Ovary (tissue), 7 donors: ENCODE measurements at regions not wholly inside any gene's neighbourhood (a gene's known extent, or its start where the extent isn't known, plus 50 kb on each side); places are given as distances from the start of the nearest gene placed in this dataset.

ENCODE experiments used
- DNase-seq, 5 donors: peaks; one replicate each; pipeline ENCODE4 v3.0.0-alpha.2; 2019 to 2020
- H3K27ac ChIP-seq, 2 donors: fragments of 200-600 bp; one replicate each; pipeline versions ENCODE4 v1.5.1 to v1.8.0; 2019 to 2022
- H3K27me3 ChIP-seq: fragments of 200-600 bp; one replicate; pipeline ENCODE4 v1.8.0; 2022
- H3K36me3 ChIP-seq: fragments of 200-600 bp; sonication (generic); one replicate; pipeline ENCODE4 v1.5.1; 2019
- H3K4me1 ChIP-seq: one replicate; pipeline ENCODE4 v1.8.1; 2013; ENCODE audit warnings: mild to moderate bottlenecking, moderate library complexity; ENCODE audit not compliant: insufficient read depth
- H3K4me3 ChIP-seq: fragments of 200-600 bp; sonication (generic); one replicate; pipeline ENCODE4 v1.5.1; 2017
- H3K9me3 ChIP-seq, 2 donors: fragments of 200-600 bp in 1 of 2; sonication (generic) in 1 of 2; one replicate each; pipeline versions ENCODE4 v1.5.1 to v1.8.1; 2013 to 2019; ENCODE audit warnings: mild to moderate bottlenecking in 1 of 2, moderate library complexity in 1 of 2
- CTCF ChIP-seq, 3 donors: fragments of 450-650 bp in 2 of 3; fragments of 200-600 bp in 1 of 3; IDR thresholded peaks; one replicate each; pipeline versions ENCODE4 v1.5.1 to v1.8.0; 2016 to 2022; ENCODE audit warnings: antibody characterized with exemption in 3 of 3, mild to moderate bottlenecking in 1 of 3
- EP300 ChIP-seq: sonication (generic); formaldehyde crosslinking; IDR thresholded peaks from one replicate; pipeline ENCODE4 v1.6.1; 2017; ENCODE audit warnings: antibody characterized with exemption
- POLR2A ChIP-seq: fragments of 450-650 bp; IDR thresholded peaks from one replicate; pipeline ENCODE4 v1.6.1; 2017; ENCODE audit warnings: antibody characterized with exemption, mild to moderate bottlenecking, moderate library complexity
- WGBS, 3 donors: extraction: QIAGEN DNeasy Blood & Tissue Kit in 1 of 3; methylation state at CpG; one replicate each; pipeline versions ENCODE4 v1.1.5 to v1.1.7; 2013 to 2017; 5-methylcytosine and 5-hydroxymethylcytosine counted together
- intact Hi-C, 4 donors: fragments of 100-400 bp; cut with DNase I; formaldehyde crosslinking; loops; one replicate each; pipeline versions ENCODE4 v1.11.0 to v1.15.1; 2022 to 2023
- donor health status: DM: no; HTN: no; CAD: no; lungs with moderate emphysema.
- donor health status: DM: no; HTN: no; CAD: no.
- donor health status: Bipolar disorder and iron deficiency.
- donor health status: DM: no; HTN: no; CAD: no.
- donor health status: DM: yes; HTN: yes; CAD: no.

DNA sequence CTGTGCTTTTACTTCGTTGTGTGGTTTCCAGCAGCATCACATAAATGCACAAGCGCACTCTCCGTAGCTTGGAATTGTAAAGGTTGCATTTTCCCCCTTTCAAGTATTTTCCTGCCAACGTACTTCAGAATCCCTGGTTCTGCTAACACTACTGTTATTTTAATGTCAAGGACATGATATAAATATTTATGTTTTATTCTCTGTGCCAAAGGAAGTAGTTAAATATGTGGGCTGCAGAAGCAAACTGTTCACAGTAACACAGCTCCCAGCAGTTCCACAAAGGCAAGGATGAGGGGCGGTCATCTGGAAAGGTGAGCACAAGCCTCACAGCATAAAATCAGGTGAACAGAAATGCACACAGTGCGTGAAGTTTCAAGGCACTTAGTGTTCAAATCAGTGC is 85.3 kb upstream of the PDE10A start:
- Histone ChIP-seq H3K27me3 (no peaks in the 10 kb centered on the region), H3K4me1 (peaks cover 2% of the 10 kb centered on the region), H3K9me3 (no peaks in the 10 kb centered on the region), H3K4me3 (no peak overlapping the region), H3K36me3 (no peaks in the 10 kb centered on the region), H3K27ac (no peak overlapping the region)
- TF ChIP-seq EP300 (no peak), CTCF (IDR thresholded peaks at IDR 0.05) (no peak), POLR2A (no peak)
- DNase-seq = no peak
- intact Hi-C loops = no loop called here
- WGBS, 3 donors = 18 to 45% (median 26%) methylated on average over 6 of the region's 6 CpGs

GRCh38 chr6:165747963-165748362 is 84.9 kb upstream of the PDE10A start:
- TF ChIP-seq CTCF (IDR thresholded peaks at IDR 0.05) = no peak
- no peak for TF ChIP-seq POLR2A
- no peak for TF ChIP-seq EP300
- intact Hi-C loops = no loop called here
- H3K4me1 ChIP-seq = peaks cover 2% of the 10 kb centered on the region

GRCh38 chr6:165746331-165746730 is 83.3 kb upstream of the PDE10A start:
- WGBS, 3 donors = 91 to 94% (median 93%) methylated on average over 9 of the region's 9 CpGs
- no peaks in the 10 kb centered on the region for H3K9me3 ChIP-seq
- peaks cover 2% of the 10 kb centered on the region for H3K4me1 ChIP-seq
- H3K27me3 ChIP-seq = no peaks in the 10 kb centered on the region
- TF ChIP-seq EP300 = no peak
- TF ChIP-seq POLR2A = no peak
- no peak for TF ChIP-seq CTCF (IDR thresholded peaks at IDR 0.05)
- no peak for DNase-seq
- intact Hi-C loops = no loop called here
- no peaks in the 10 kb centered on the region for H3K36me3 ChIP-seq
- no peak overlapping the region for H3K27ac ChIP-seq
- no peak overlapping the region for H3K4me3 ChIP-seq

More at GRCh38 chr6:165747963-165748362, 84.9 kb upstream of the PDE10A start:
- WGBS, 3 donors = 65 to 80% (median 78%) methylated on average over 4 of the region's 4 CpGs
- no peaks in the 10 kb centered on the region for H3K36me3 ChIP-seq
- no peaks in the 10 kb centered on the region for H3K9me3 ChIP-seq
- H3K27me3 ChIP-seq = no peaks in the 10 kb centered on the region
- no peak overlapping the region for H3K27ac ChIP-seq
- no peak for DNase-seq
- H3K4me3 ChIP-seq = no peak overlapping the region

DNA sequence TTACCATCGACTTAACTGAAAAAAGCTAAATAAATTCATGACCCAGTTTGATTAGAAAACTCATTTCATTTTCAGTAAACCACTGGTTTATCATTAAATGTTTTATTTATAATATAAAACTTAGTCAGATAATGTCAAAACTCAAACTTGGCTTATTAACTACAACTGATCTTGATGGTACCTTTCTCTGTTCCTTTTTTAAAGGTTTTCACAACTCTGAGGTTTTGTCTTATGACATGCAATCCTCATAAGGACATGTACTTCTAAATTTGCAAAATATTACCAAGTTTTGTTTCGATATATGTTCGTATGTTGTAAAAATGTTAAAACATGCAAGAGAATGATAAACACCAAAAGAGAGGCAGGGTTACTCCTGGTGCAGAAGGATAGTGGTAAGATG is 82.5 kb upstream of the PDE10A start:
- no peak overlapping the region for H3K4me3 ChIP-seq
- H3K9me3 ChIP-seq = no peaks in the 10 kb centered on the region
- no peak for DNase-seq
- TF ChIP-seq CTCF (IDR thresholded peaks at IDR 0.05) (no peak), POLR2A (no peak), EP300 (no peak)
- intact Hi-C loops = no loop called here
- H3K27me3 ChIP-seq = no peaks in the 10 kb centered on the region
- peaks cover 2% of the 10 kb centered on the region for H3K4me1 ChIP-seq
- H3K36me3 ChIP-seq = no peaks in the 10 kb centered on the region
- no peak overlapping the region for H3K27ac ChIP-seq
- 74 to 84% (median 82%) methylated on average over 3 of the region's 3 CpGs for WGBS, 3 donors
